Glutamatergic neuron (in vitro differentiated cells): ENCODE measurements at regions not wholly inside any gene's neighbourhood (a gene's known extent, or its start where the extent isn't known, plus 50 kb on each side); places are given as distances from the start of the nearest gene placed in this dataset.

ENCODE experiments used
- DNase-seq: peaks from one replicate; pipeline ENCODE4 v3.0.0; 2022
- H3K27ac Mint-ChIP-seq: one replicate; pipeline ENCODE4 v1.8.0; 2020; ENCODE audit warnings: mild to moderate bottlenecking, mixed read lengths, inconsistent platforms; ENCODE audit not compliant: unreplicated experiment
- H3K27me3 Mint-ChIP-seq: one replicate; pipeline ENCODE4 v1.8.0; 2020; ENCODE audit warnings: mild to moderate bottlenecking, moderate library complexity, mixed read lengths, inconsistent platforms; ENCODE audit not compliant: unreplicated experiment
- H3K36me3 Mint-ChIP-seq: one replicate; pipeline ENCODE4 v1.8.0; 2020; ENCODE audit warnings: mild to moderate bottlenecking, mixed read lengths, inconsistent platforms; ENCODE audit not compliant: unreplicated experiment
- H3K4me1 Mint-ChIP-seq: one replicate; pipeline ENCODE4 v1.8.0; 2020; ENCODE audit warnings: mild to moderate bottlenecking, low read depth, mixed read lengths, inconsistent platforms; ENCODE audit not compliant: unreplicated experiment
- H3K4me3 Mint-ChIP-seq: one replicate; pipeline ENCODE4 v1.8.0; 2020; ENCODE audit warnings: mild to moderate bottlenecking, mixed read lengths, inconsistent platforms; ENCODE audit not compliant: unreplicated experiment
- H3K9me3 Mint-ChIP-seq: one replicate; pipeline ENCODE4 v1.8.0; 2020; ENCODE audit warnings: mild to moderate bottlenecking, moderate library complexity, mixed read lengths, inconsistent platforms; ENCODE audit not compliant: unreplicated experiment
- TF ChIP-seq, protein P1 (sequence below): fragments of 200-600 bp; sonication (generic); IDR thresholded peaks from one replicate; pipeline ENCODE4 v1.5.0; 2021; ENCODE audit not compliant: partially characterized antibody, unreplicated experiment

DNA sequence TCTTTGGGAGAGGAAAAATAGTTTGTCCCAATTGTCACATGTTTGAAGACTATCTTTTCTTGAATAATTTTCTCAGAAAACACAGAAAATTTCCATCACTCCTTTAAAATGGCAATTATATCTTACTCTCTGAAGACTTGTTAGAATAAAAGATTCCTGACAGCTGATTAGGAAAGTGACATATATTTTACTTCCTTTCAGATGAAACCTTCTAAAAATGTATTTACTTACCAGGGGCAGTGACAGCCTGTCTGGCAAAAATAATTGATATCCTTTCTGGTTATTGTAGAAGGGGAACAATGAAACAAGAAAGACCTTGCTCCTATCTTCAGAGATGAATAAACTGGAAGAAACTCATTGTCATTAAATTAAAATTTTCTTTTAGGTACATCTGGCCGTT is 483.3 kb upstream of the GOLIM4 start:
- no peaks in the 10 kb centered on the region for H3K9me3 Mint-ChIP-seq
- H3K36me3 Mint-ChIP-seq = no peaks in the 10 kb centered on the region
- DNase-seq = no peak
- no peak overlapping the region for H3K27ac Mint-ChIP-seq
- H3K27me3 Mint-ChIP-seq = no peaks in the 10 kb centered on the region
- peaks cover 25% of the 10 kb centered on the region for H3K4me1 Mint-ChIP-seq
- H3K4me3 Mint-ChIP-seq = no peak overlapping the region
- TF ChIP-seq, protein P1, sequence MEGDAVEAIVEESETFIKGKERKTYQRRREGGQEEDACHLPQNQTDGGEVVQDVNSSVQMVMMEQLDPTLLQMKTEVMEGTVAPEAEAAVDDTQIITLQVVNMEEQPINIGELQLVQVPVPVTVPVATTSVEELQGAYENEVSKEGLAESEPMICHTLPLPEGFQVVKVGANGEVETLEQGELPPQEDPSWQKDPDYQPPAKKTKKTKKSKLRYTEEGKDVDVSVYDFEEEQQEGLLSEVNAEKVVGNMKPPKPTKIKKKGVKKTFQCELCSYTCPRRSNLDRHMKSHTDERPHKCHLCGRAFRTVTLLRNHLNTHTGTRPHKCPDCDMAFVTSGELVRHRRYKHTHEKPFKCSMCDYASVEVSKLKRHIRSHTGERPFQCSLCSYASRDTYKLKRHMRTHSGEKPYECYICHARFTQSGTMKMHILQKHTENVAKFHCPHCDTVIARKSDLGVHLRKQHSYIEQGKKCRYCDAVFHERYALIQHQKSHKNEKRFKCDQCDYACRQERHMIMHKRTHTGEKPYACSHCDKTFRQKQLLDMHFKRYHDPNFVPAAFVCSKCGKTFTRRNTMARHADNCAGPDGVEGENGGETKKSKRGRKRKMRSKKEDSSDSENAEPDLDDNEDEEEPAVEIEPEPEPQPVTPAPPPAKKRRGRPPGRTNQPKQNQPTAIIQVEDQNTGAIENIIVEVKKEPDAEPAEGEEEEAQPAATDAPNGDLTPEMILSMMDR = no peak

DNA sequence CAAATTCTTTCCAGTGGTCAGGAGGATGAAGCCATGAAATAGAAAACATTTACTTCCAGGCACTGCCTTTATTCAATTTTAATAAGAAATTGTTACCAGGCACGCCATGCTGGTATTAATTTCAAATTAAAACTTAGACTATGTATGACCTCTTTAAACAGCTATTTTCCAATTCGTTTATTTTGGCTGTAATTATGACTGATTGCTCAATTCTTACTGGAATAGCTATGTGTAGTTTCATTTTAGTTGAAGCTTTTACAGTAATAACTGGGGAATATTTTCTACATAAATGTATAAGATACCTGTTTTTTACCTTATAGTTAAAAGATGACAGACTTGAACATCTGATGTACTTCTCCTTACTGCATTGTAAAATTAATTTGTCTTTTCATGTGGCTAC is 480.0 kb upstream of the GOLIM4 start:
- DNase-seq = no peak
- H3K27ac Mint-ChIP-seq = no peak overlapping the region

DNA sequence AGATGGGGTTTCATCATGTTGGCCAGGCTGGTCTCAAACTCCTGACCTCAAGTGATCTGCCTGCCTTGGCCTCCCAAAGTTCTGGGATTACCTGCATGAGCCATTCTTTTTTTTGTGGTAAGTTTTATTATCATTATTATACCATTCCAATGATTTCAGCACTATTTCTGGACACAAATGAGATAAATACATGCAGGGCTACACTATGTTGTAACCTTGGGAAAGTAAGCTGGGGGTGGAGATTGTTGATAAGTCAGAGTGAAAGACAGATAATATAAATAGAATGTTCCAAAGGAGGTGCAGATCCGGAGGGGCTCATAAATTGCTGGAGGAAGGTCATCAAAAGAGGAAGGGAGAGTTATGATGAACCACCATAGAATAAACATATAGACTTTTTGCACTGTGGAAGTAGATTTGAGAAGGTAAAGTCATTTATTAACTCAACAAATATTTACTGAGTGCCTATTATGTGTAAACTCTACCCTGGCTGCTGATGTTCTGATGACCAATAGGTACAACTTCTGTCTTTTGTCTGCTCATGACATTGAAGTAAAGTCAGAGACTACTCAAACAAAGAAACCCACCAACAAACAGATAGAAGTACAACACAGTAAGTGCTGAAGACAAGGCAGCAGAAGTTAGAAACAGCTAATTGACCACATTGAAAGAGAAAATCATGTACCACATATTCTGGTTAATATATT is 478.9 kb upstream of the GOLIM4 start:
- no peaks in the 10 kb centered on the region for H3K36me3 Mint-ChIP-seq
- H3K27ac Mint-ChIP-seq = no peak overlapping the region
- H3K27me3 Mint-ChIP-seq = no peaks in the 10 kb centered on the region
- no peak overlapping the region for H3K4me3 Mint-ChIP-seq
- peaks cover 7% of the 10 kb centered on the region for H3K4me1 Mint-ChIP-seq
- H3K9me3 Mint-ChIP-seq = no peaks in the 10 kb centered on the region
- no peak for DNase-seq
- TF ChIP-seq, protein P1 = no peak

More for the DNA sequence above, 480.0 kb upstream of the GOLIM4 start:
- no peaks in the 10 kb centered on the region for H3K27me3 Mint-ChIP-seq
- no peak overlapping the region for H3K4me3 Mint-ChIP-seq
- H3K9me3 Mint-ChIP-seq = no peaks in the 10 kb centered on the region
- TF ChIP-seq, protein P1 = no peak
- H3K4me1 Mint-ChIP-seq = peaks cover 7% of the 10 kb centered on the region
- no peaks in the 10 kb centered on the region for H3K36me3 Mint-ChIP-seq

DNA sequence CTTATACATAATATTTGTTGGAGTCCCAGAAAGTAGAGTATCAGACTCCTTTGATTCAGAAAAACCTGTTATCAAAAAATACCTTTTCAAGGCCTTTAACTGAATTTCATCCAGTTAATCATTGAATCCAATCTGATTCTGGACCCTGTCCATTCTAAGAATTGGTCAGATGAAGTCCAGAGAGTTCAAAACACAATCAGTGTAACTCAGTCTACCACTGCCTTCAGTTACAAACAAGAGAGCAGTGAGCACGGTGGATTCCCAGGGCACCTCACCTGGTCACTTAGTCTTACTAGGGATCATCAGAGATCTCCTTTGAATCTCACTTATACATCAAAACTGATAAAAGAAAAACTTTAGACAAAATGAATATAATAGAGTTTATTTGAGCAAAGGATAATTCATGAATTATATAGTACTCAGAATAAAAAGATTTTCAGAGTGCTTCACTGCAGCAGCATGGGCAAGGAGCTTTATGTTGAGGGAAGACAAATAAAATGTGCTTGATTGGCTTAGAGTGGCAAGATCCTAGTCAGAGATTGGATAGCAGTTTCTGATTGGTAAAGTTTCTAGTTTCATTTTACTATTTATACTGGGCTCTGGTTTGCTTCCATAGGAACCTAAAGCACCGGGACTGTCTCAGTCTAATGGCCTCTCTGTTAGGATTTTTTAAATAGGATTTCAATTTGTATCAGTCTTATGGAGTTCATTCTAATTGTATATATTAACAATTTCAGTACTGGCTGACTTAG is 474.9 kb upstream of the GOLIM4 start:
- H3K27me3 Mint-ChIP-seq = no peaks in the 10 kb centered on the region
- no peaks in the 10 kb centered on the region for H3K36me3 Mint-ChIP-seq
- DNase-seq = no peak
- no peaks in the 10 kb centered on the region for H3K4me1 Mint-ChIP-seq
- H3K27ac Mint-ChIP-seq = no peak overlapping the region
- no peaks in the 10 kb centered on the region for H3K9me3 Mint-ChIP-seq
- H3K4me3 Mint-ChIP-seq = no peak overlapping the region
- TF ChIP-seq, protein P1 = no peak

DNA sequence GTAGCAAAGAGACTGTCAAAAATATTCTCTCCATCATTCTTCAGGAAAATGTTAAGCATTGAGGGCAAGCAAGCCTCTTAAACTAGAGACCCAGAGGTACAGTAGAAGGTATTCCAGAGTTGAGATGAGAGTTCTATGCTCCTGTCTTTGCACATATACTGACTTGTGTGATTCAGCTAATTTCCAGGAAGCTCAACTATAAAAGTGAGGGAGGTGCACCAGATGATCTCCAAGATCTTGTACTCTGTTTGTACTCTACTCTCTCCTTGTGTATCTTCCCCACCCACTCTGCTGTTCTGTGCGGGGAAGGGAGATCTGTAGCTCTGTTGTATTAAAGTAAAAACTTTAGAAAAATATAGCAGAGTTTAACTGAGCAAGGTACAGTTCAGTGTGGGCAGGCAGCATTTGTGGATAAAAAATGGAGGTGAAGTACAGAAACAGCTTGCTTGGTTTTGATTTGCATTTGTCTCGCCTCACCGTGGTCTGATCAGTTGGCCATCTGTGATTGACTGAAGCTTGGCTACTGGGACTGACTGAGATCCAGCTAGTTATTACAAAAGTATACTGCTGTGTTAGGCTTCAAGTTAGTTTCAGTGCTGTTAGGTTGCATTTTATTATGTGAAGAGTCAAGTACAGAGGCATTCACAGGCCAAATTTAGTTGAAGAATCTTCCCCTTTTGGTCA is 463.1 kb upstream of the GOLIM4 start:
- Mint-ChIP-seq H3K9me3 (no peaks in the 10 kb centered on the region), H3K4me3 (no peak overlapping the region), H3K27ac (no peak overlapping the region), H3K27me3 (no peaks in the 10 kb centered on the region), H3K36me3 (peaks cover 3% of the 10 kb centered on the region), H3K4me1 (peaks cover 13% of the 10 kb centered on the region)
- no peak for DNase-seq
- TF ChIP-seq, protein P1 = no peak
